GM21360 (cell line): ENCODE measurements at regions not wholly inside any gene's neighbourhood (a gene's known extent, or its start where the extent isn't known, plus 50 kb on each side); places are given as distances from the start of the nearest gene placed in this dataset.

Experiments
- ATAC-seq: cut with Tn5 transposase; IDR thresholded peaks from one replicate; pipeline ENCODE4 v1.9.1; 2021; ENCODE audit warnings: mild to moderate bottlenecking, moderate library complexity; ENCODE audit not compliant: unreplicated experiment

DNA sequence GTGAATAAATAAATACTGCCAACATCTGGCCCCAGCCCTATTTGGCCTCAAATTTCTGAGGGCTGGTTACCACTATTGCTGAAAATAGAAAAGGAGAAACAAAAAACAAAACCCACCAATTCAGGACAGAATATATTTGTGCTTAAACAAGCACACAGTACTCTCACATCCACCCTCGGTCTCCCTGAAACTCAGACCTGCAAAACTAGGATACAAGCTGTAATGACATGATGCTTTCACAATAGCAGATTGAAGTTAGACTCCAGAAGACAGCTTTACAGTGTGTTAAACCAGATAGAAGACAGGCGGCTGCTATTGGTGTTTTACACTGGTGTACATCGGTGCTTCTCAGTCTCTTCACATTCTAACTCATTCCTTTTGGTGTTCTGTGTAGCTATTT is 214.9 kb upstream of the DMRT1 start:
- no peak for ATAC-seq

GRCh38 chr9:627336-627970 is 214.0 kb upstream of the DMRT1 start:
- ATAC-seq = no peak

GRCh38 chr9:629146-629545 is 212.4 kb upstream of the DMRT1 start:
- no peak for ATAC-seq

GRCh38 chr9:630817-631216 is 210.7 kb upstream of the DMRT1 start:
- ATAC-seq = no peak

DNA sequence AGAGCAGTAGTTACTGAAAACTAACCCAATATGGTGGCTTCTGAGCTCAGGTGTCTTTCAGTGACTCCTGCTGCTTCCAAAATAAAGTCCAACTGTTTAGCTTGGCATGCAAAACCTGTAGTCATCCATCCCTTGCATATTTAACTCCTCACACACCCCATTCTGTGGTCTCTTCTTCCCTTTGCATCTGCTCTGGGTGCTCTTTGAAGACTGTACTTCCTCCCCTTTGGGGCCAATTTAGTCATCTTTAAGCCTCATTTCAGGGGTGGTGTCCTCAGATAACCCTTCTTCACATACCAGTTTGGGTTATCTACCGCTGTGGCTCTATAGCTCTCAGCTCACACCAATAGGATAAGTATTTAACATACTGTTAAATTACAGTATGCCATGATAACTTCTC is 209.9 kb upstream of the DMRT1 start:
- no peak for ATAC-seq

GRCh38 chr9:633461-633860 is 208.0 kb upstream of the DMRT1 start:
- no peak for ATAC-seq

DNA sequence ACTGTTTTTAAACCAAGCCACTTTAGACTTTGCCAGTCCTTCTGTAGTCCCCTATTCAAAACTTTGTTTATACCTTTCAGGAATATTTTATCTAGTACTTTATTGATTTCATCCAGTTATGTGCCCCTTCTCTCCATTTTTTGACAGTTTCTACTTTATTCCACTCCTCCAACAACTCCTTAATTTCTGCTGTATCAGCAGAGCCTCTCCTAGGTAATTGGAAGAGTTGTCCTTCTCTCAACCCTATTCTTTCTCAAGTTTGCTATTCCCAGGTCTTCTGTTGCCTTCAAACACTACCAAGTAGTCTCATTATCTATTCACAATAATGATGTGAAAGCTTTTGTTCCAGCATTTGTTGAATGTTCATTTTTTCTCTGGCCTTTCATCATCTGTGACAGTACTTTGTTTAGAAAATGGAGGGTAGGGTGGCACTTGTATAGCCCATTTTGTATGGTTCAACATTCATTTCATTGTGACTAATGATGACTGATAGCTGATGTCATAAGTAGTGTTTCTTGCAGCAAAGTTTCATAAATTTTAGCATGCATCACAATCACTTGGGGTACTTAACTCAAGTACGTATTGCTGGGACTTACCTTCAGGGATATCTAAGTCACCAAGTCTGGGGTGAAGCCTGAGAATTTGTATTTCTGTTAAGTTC is 204.4 kb upstream of the DMRT1 start:
- no peak for ATAC-seq

GRCh38 chr9:638152-638551 is 203.3 kb upstream of the DMRT1 start:
- no peak for ATAC-seq

DNA sequence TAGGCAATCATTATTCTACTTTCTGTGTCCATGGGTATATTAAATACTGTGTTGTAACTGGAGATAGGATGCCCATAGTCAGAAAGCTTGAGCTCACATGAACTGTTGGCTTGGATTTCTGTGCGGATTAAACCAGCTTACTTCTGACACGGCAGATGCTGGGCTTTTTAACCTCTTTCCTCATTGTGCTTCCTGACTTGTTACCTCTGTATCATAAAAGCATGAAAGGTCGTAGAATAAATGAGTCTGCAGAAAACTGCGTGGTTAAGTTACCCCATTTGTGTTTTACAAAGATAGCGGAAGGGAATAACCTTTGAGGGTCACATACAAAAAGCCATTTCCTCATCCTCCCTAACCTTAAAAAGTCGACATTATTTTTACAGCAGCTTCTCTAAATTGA is 199.5 kb upstream of the DMRT1 start:
- no peak for ATAC-seq

DNA sequence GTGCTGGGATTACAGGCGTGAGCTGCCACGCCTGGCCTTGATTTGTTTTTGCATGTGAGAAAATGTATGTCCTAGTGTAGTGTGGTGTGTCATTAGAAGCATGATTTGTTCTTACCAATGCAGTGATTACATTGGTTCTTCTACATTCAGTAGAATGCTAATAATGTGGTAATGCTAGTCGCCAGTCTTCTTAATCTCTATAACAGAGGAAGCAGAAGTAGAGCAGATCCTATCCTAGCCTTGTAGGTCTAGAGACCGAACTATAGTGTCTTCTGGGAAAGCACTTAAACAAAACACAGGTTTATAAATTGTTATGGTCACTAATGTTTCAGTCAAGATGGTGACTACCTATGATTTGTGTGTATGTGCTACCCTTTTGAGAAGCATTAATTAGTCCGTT is 197.5 kb upstream of the DMRT1 start:
- ATAC-seq = no peak

DNA sequence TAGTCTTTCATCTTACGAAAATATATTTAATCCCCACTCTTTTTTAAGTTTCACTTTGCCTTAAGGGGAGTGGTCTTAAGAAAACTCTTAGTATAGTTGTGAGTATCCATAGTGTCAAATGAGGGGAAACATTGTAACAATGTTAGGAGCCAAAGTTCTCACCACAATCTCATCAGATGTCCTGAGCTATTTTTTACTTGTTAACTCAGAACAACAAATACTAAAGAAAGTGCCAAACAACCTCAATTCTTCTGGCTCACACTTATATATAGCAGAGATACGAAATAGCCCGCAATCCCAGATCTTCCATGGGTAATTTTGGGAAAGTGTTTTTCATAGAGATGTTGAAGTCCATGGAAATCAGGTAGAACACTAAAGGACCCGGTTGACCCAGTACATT is 194.0 kb upstream of the DMRT1 start:
- no peak for ATAC-seq

GRCh38 chr9:649128-650074 is 192.1 kb upstream of the DMRT1 start:
- no peak for ATAC-seq

GRCh38 chr9:650362-650761 is 191.1 kb upstream of the DMRT1 start:
- ATAC-seq = no peak

- no peak for ATAC-seq
These were observed 190.1 kb upstream of the DMRT1 start for GRCh38 chr9:651371-651770.

DNA sequence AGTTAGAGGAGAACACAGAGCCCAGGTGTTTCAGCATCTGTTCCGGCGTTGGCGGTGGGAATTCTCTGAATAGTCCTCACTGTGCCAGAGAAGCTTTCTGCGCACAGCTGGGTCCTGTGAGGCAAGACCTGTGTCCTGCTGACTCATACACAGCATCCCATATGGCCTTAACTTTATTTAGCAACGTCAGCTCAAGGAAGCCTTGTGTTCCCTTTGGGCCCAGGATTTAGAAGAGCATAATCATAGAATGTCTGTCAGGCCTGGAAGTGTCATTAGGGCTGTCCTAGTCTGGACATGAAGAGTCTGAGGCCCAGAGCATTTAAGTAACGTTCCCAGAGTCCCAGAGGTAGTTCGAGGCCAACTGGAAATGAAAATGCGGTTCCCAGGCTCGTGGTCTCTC is 188.6 kb upstream of the DMRT1 start:
- no peak for ATAC-seq

GRCh38 chr9:653421-653820 is 188.1 kb upstream of the DMRT1 start:
- no peak for ATAC-seq

- no peak for ATAC-seq
These were observed 187.6 kb upstream of the DMRT1 start for GRCh38 chr9:653856-654387.

- no peak for ATAC-seq
These were observed 185.6 kb upstream of the DMRT1 start for GRCh38 chr9:655875-656274.

GRCh38 chr9:656926-657568 is 184.4 kb upstream of the DMRT1 start:
- no peak for ATAC-seq

DNA sequence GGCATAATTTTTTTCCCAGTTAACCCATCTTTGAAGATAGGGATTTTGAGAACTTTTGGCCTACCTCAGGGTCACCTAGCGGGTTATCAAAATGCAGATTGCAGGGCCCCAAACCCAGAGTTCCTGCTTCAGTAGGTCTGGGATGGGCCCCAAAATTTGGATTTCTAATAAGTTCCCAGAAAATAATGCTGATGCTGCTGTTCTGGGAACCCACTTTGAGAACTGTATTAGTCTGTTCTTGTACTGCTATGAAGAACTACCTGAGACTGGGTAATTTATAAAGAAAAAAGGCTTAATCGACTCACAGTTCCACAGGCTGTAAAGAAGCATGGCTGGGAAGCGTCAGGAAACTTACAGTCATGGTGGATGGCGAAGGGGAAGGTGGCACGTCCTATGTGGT is 182.2 kb upstream of the DMRT1 start:
- ATAC-seq = no peak

- ATAC-seq = no peak
These were observed 181.3 kb upstream of the DMRT1 start for GRCh38 chr9:660227-660626.
